ENCODE measurements at regions not wholly inside any gene's neighbourhood (a gene's known extent, or its start where the extent isn't known, plus 50 kb on each side); places are given as distances from the start of the nearest gene placed in this dataset.

DNA sequence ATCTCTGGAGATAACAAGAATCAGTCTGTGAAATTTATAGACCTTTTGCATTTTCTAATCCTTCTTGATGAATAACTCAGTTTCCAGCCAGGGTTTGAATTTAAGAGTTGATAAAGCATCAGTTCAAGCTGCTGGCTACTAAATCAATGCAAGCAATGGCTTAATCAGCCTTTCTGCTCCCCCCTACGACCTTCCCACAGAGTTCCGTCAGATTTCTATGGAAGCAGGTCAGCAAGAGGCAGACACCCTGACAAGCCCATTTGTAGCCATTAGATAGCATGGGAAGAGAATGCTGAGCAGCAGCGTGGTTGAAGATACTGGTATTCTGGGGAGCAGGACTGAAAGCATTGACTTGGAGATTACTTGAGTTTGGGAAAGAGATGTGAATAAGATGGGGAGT lies 868.1 kb downstream of the KCNJ2 start:
- TF ChIP-seq, protein P1, sequence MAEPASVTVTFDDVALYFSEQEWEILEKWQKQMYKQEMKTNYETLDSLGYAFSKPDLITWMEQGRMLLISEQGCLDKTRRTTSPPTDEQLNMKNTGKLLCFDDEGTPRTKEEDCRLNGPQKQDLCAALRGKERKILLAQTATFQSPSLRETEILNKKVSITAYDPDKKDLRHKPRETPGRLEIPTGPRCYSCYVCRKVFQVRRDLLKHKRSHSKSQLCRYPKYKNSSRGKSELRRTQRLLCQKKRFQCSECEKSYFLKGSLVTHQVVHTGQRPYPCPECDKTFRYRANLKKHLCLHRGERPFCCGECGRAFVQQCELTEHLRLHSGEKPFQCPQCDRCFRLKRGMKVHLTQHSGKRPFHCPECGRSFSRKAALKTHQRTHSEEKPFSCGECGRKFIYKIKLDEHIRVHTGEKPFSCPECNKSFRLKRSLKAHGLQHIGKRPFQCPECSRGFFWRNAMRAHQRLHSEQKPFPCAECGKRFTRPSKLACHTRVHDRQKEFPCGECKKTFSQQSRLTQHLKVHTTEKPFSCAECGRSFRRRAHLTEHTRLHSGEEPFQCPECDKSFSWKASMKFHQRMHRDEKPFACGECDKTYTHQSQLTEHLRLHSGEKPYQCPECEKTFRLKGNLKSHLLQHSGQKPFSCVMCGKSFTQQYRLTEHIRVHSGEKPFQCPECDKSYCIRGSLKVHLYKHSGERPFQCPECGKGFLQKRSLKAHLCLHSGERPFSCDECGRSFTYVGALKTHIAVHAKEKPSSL (CRISPR knock-in tag; conservative IDR thresholded peaks at IDR 0.05): no peak
- no peak for TF ChIP-seq NR3C1 (CRISPR knock-in tag; conservative IDR thresholded peaks at IDR 0.05; ENCODE audit: low read depth)
- no peak for TF ChIP-seq GTF2I (CRISPR knock-in tag; conservative IDR thresholded peaks at IDR 0.05)
- TF ChIP-seq ZNF138 (CRISPR knock-in tag; conservative IDR thresholded peaks at IDR 0.05): no peak
- TF ChIP-seq ZNF232 (CRISPR knock-in tag; IDR thresholded peaks at IDR 0.05): no peak
- no peak for TF ChIP-seq KAT7 (CRISPR knock-in tag; IDR thresholded peaks at IDR 0.05; ENCODE audit: borderline replicate concordance)
- TF ChIP-seq ZNF671 (CRISPR knock-in tag; IDR thresholded peaks at IDR 0.05): no peak
- TF ChIP-seq, protein P2, sequence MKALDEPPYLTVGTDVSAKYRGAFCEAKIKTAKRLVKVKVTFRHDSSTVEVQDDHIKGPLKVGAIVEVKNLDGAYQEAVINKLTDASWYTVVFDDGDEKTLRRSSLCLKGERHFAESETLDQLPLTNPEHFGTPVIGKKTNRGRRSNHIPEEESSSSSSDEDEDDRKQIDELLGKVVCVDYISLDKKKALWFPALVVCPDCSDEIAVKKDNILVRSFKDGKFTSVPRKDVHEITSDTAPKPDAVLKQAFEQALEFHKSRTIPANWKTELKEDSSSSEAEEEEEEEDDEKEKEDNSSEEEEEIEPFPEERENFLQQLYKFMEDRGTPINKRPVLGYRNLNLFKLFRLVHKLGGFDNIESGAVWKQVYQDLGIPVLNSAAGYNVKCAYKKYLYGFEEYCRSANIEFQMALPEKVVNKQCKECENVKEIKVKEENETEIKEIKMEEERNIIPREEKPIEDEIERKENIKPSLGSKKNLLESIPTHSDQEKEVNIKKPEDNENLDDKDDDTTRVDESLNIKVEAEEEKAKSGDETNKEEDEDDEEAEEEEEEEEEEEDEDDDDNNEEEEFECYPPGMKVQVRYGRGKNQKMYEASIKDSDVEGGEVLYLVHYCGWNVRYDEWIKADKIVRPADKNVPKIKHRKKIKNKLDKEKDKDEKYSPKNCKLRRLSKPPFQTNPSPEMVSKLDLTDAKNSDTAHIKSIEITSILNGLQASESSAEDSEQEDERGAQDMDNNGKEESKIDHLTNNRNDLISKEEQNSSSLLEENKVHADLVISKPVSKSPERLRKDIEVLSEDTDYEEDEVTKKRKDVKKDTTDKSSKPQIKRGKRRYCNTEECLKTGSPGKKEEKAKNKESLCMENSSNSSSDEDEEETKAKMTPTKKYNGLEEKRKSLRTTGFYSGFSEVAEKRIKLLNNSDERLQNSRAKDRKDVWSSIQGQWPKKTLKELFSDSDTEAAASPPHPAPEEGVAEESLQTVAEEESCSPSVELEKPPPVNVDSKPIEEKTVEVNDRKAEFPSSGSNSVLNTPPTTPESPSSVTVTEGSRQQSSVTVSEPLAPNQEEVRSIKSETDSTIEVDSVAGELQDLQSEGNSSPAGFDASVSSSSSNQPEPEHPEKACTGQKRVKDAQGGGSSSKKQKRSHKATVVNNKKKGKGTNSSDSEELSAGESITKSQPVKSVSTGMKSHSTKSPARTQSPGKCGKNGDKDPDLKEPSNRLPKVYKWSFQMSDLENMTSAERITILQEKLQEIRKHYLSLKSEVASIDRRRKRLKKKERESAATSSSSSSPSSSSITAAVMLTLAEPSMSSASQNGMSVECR (CRISPR knock-in tag; IDR thresholded peaks at IDR 0.05; ENCODE audit: borderline replicate concordance): no peak
- TF ChIP-seq, protein P3, sequence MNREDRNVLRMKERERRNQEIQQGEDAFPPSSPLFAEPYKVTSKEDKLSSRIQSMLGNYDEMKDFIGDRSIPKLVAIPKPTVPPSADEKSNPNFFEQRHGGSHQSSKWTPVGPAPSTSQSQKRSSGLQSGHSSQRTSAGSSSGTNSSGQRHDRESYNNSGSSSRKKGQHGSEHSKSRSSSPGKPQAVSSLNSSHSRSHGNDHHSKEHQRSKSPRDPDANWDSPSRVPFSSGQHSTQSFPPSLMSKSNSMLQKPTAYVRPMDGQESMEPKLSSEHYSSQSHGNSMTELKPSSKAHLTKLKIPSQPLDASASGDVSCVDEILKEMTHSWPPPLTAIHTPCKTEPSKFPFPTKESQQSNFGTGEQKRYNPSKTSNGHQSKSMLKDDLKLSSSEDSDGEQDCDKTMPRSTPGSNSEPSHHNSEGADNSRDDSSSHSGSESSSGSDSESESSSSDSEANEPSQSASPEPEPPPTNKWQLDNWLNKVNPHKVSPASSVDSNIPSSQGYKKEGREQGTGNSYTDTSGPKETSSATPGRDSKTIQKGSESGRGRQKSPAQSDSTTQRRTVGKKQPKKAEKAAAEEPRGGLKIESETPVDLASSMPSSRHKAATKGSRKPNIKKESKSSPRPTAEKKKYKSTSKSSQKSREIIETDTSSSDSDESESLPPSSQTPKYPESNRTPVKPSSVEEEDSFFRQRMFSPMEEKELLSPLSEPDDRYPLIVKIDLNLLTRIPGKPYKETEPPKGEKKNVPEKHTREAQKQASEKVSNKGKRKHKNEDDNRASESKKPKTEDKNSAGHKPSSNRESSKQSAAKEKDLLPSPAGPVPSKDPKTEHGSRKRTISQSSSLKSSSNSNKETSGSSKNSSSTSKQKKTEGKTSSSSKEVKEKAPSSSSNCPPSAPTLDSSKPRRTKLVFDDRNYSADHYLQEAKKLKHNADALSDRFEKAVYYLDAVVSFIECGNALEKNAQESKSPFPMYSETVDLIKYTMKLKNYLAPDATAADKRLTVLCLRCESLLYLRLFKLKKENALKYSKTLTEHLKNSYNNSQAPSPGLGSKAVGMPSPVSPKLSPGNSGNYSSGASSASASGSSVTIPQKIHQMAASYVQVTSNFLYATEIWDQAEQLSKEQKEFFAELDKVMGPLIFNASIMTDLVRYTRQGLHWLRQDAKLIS (CRISPR knock-in tag; IDR thresholded peaks at IDR 0.05; ENCODE audit: borderline replicate concordance): no peak
- TF ChIP-seq ZNF416 (CRISPR knock-in tag; IDR thresholded peaks at IDR 0.05): no peak
- TF ChIP-seq, protein P4, sequence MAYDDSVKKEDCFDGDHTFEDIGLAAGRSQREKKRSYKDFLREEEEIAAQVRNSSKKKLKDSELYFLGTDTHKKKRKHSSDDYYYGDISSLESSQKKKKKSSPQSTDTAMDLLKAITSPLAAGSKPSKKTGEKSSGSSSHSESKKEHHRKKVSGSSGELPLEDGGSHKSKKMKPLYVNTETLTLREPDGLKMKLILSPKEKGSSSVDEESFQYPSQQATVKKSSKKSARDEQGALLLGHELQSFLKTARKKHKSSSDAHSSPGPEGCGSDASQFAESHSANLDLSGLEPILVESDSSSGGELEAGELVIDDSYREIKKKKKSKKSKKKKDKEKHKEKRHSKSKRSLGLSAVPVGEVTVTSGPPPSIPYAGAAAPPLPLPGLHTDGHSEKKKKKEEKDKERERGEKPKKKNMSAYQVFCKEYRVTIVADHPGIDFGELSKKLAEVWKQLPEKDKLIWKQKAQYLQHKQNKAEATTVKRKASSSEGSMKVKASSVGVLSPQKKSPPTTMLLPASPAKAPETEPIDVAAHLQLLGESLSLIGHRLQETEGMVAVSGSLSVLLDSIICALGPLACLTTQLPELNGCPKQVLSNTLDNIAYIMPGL (CRISPR knock-in tag; IDR thresholded peaks at IDR 0.05): no peak
- no peak for TF ChIP-seq ATF6 (CRISPR knock-in tag; IDR thresholded peaks at IDR 0.05)
- no peak for TF ChIP-seq TEAD1 (CRISPR knock-in tag; IDR thresholded peaks at IDR 0.05)
- ChIA-PET CTCF (no interaction called here), POLR2A (no interaction called here)
- DNase-seq (ENCODE audit: low spot score): no peak
- Mint-ChIP-seq H3K27ac (no peak overlapping the region), H3K27me3 (ENCODE audit: low read depth) (peaks cover 18% of the 10 kb centered on the region), H3K36me3 (no peaks in the 10 kb centered on the region), H3K9me3 (no peaks in the 10 kb centered on the region), H3K4me3 (no peak overlapping the region), H3K4me1 (peaks cover 16% of the 10 kb centered on the region)
- no peak for ATAC-seq
